GM21723 (cell line): ENCODE measurements at regions not wholly inside any gene's neighbourhood (a gene's known extent, or its start where the extent isn't known, plus 50 kb on each side); places are given as distances from the start of the nearest gene placed in this dataset.

Source experiments
- ATAC-seq: cut with Tn5 transposase; IDR thresholded peaks from one replicate; pipeline ENCODE4 v1.9.1; 2021; ENCODE audit warnings: mild to moderate bottlenecking, moderate library complexity; ENCODE audit not compliant: unreplicated experiment

DNA sequence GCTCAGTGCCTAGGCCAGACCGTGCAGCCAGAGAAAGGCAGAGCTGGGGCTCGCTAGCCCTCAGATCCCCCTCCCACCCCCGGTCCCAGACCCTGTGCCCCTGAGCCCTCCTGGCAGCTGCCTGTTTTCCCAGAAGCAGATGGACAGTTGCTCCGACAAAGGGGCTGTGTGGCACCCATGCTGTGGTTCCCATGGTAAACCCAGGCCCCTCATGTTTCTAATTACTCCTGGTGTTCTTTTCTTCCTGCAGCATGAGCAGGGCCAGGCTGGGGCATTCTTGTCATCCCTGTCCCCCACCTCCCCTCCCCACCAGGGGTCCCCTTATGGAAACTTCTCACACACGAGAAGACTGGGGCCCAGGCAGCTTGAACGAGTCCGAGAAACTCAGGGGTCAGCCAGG is 269.6 kb downstream of the HAUS1 start:
- ATAC-seq: no peak

DNA sequence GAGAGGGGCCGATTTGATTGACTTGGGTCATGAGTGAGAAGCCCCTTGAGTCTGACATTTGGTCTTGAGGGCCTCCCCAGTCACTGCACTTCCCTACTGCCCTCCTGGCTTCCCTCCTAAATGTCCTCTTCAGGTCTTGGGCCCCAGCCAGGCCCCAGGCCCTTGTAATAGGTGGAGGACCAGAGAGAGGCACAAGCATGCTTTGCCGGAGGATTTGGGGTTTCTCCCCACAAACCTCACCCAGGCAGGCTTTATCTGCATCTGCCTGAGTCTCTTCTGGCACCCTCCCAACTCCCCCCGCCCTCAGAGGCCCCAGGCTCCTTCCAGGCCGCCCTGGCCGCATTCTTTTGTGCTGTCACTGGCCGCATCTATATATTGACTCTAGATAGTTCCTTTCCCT is 270.7 kb downstream of the HAUS1 start:
- no peak for ATAC-seq

DNA sequence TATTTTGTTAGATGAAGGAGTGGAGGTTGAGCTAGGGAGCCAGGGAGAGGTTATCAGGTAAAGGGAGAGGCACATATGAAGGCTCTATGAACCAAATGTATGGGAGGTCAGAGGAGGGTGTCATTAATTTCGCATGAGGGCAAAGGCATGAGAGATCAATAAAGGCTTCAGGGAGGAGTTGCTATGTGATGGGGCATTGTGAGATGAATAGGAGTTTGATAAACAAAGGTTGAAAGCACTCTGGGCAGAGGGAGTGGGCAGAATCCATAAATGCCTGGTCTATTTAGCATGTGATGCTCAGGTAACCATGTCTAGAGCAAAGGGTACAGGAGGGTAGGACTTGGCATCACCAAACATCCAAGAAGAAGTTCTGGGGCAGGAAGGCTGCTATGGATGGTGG is 273.4 kb downstream of the HAUS1 start:
- no peak for ATAC-seq

DNA sequence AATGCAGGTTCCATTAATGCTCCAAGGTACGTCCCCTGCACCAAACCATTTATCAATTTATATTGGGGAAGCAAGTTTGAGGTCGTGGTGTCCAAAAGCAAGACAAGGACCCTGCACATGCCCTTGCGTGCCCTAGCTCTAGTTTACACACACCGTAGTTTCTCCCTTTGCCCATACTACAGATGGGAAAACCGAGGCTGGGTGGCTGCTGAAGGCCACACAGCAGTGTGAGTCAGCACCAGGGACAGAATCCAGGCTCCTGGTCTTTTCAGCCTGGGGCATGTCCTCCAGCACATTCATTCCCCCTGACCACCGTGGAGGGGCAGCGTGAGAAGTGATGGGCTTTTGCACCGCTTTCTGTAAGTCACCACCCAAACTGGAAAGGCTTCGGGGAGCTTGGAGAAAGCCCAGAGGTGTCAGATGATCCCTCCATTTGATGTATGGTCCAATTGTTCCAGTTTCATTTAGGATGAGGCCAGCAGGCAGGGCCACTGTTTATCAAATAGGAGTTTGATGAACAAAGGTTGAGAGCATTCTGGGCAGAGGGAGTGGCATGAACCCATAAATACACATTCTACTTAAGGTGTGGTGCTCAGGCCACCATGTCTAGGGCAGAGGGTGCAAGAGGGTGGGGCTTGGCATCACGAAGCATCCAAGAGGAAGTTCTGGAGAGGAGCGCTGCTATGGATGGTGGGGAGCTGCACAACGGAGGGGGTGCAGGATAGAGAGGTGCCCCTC is 274.1 kb downstream of the HAUS1 start:
- ATAC-seq: no peak

DNA sequence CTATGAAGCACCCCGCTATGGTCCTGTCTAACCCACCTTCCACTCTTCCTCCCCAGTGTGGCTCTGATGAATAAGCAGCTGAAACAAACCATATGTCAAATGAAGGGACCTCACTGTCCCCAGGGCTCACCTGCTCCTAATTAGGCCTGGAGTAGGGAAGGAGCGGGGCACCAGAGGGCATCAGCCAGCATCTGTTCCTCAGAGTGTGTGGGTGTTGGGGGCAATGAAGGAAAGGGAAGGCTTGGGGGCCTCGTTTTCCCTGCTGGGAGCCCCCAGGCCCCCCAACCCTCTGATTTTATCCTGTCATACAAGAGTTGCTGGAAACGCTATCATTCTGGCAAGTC is 274.7 kb downstream of the HAUS1 start:
- ATAC-seq: no peak

DNA sequence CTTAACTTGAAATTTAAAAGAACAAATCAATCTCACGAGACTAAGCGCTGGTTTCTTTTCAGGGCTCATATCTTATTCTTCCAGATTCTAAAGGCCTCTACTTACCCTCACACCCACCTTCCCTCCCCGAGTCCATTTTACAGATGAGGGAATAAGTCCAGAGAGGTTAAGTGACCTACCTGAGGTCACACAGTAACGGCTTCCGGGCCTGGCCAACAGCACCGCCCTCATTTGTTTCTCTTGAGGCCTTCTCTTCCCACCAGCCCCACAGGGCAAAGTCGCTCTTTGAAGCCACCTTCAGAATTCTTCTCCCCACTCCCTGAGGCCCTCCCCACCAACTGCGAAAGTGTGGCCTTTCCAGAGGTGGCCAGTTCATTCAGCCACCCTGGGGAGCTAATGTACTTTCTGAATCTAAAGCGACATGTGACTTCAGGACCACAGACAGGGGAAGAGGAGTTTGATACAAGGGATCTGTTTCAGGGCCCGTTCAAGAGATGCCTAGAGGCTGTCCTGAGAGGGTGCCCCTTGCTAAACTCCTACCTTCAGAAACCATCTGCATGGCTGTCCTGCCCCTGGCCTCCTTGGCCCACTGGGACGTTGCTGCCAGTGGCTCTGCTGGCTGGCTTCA is 275.3 kb downstream of the HAUS1 start:
- no peak for ATAC-seq

DNA sequence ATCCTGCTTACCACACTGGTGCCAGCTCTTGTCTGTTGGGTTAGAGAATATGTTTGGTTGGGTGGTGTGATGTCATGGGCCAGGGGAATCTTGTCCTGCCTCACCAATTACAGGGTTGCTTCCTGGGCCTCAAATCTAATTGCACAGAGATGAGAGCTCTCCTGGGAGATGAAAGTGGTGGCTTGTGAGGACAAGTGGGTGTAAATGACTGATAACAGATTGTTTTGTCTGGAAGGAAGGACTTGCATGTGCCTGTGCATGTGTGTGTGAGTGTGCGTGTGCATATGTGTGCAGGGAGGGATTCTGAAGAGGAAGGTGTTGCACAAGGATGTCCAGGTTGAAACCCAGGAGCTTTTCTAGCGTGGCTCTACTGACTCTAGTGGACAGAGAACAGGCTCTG is 271.9 kb downstream of the LOXHD1 start:
- ATAC-seq: no peak

DNA sequence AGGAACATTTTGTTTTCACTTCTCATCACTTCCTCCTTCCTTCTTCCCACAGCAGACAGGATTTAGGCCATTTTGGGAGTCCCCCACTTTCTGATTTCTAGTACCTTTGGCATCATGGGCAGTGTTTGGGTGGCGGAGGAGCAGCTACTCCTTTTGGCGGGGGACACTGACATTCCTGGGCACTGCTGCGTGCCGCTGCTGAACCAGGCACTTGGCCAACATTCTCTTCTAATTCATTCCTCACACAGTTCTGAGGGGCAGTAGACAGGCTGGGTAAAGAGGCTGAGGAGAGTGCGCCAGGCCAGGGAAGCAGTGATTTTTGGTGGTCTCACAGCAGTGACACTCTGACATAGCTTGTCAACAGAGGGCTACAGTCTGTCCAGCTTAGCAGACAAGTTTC is 270.2 kb downstream of the LOXHD1 start:
- no peak for ATAC-seq

DNA sequence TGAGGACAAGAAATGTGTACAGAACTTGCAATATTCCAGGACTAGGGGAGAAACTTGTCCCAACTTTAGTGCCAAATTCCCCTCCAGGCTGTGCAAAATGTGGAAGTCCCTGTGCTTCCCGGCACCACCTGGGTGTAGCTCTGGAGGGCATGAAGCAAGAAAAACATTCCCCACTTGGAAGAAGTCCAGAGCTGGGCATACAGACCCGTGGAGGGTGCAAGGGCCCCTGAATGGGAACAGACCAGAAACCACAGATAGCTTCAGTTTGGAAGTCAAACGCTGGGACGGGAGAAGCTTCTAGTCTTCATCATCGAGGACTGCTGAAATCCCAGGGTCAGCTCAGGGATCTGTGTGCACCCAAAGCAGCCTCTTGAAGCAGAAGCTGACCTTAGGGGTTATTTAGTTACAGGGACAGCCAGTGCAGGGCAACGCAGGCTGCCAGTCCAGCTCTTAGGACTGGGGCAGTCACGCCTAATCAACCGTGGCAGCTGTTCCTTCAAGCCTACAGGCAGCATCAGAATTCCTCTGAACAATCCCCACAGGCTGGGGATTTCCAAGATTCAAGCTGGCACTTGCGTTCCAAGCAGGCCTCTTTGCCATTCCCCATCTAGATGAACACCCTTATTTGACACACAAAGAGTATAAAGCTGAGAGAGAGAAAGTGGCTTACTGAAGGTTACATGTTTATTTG is 269.4 kb downstream of the LOXHD1 start:
- no peak for ATAC-seq

DNA sequence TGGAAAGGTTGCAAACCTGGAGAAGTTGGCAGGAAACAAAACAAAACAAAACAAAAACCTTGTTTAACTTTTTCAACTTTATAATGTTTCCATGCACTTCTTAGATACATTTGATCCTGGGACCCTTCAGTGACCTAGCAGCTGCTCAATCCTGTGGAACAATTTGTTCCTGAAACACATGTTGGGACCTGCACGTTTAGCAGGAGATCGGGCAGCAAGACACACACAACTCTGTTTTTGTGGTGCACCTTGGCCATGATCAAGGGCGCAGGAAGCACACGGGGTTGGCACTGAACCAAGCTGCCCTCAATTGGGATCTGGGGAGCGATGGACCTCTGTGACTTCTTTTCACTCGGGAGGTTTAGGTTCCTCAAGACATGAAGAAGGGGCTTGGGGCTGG is 268.7 kb downstream of the LOXHD1 start:
- no peak for ATAC-seq

DNA sequence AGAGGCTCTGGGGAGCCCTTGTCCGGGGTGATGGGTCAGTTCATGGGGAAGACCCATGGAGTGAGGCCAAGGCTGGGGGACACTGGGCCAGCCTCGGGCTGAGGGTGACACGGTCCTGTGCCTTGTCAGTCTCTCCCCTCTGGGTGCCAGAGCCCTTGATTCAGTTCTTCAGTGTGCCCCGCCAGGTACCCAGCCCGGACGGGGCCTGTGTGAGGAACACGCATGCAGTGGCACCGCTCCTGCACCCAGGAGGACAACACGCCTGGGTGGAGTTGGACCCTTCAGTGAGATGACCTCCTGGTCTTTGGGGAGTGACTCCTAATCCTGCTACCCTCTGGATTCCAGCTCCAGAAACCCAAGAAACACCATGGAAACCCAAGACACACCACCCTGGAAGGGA is 264.4 kb downstream of the LOXHD1 start:
- no peak for ATAC-seq

DNA sequence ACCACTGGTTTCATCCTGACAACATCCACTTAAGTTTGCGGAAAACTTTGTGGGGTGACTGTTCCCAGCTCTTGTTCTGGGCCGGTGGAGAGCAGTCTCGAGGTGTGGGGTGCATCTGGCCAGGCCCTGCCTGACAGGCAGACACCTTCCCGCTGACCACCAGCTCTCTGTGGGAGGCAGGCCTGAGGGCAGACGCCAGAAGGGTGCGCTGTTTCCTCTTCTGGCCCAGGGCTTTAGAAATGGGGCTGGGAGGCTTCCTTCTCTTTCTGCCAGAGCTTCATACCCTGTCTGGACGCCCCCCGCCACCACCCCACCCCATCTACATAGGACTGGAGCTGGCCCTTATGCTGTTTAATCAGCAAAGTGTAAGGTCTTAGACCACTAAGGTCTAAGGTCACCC is 263.8 kb downstream of the LOXHD1 start:
- ATAC-seq: no peak

DNA sequence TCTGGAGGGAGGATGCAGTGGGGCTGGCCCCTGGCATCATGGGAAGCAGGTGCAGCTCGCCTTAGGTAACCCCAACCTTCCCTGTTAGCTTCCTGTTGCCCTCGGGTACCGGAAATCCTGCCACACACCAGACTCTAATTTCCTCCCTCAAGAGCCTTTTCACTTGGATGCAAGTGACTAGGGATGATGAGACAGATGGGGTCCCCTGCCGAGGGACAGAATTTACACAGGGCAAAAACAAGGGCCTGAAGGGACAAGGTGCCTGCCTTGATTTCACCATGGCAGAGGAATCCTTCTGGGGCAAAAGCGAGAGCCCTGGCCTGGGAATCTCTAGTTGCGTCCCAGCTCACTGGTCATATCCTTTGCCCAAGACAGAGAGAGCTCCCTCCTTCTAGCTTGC is 263.1 kb downstream of the LOXHD1 start:
- ATAC-seq: no peak

DNA sequence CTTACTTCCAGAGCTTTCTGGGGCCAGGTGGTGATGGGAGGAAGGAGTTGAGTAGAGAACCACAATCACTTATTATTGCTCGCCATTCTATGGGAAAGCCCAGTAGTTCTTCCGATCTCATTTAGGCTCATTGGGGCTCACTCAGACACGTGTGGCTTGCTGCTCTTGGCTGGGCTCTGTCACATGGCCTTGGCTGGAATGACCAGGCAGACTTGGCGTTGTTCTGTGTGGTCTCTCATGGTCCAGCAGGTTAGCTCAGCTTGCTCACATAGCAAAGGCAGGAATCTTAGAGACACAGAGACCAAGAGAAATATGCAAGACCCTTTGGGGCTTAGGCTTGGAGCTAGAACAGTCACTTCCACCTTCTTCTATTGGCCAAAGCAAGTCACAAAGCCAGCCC is 261.2 kb downstream of the LOXHD1 start:
- ATAC-seq: no peak

DNA sequence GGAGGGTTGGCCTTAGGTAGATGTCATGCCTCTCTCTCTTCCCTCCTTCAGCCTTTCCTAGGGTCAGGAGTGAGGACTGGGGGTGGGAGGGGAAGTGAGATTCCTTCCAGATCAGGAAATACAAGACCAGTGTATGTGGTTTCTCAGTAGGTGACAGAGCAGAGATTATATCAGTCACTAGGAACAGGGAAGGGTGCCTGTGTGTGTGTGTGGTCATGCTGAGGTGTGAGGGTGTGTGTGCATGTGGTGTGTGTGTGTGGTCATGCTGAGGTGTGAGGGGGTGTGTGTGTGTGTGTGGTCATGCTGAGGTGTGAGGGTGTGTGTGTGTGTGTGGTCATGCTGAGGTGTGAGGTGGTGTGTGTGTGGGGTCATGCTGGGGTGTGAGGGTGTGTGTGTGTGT is 259.8 kb downstream of the LOXHD1 start:
- no peak for ATAC-seq

DNA sequence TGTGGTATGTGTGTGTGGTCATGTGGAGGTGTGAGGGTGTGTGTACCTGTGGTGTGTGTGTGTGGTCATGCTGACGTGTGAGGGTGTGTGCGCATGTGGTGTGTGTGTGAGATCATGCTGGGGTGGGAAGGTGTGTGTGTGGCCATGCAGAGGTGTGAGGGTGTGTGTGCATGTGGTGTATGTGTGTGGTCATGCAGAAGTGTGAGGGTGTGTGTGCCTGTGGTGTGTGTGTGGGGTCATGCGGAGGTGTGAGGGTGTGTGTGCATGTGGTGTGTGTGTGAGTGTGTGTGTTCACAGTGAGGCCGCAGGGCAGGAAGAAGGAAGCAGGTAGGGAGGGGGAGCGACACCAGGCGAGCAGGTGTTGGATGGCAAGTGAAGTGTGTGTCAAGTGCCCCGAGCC is 259.0 kb downstream of the LOXHD1 start:
- no peak for ATAC-seq

DNA sequence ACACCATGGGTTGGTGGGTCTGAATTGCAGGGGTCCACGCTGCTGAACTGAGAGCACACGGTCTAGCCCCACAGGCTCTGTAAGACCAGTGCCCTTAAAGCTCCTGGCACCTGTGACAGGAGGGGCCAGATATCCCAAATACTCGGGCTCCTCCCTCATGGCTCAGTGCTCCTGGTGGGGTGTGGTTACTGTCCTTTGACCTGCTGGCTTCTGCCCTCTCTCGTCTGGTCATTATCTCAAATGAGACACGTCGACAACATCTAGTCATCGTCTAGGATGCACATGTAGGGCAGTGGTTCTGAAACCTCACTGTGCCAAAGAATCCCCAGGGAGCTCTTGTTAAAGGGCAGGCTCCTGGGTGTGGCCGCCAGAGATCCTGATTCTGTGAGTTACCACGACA is 258.4 kb downstream of the LOXHD1 start:
- ATAC-seq: no peak

DNA sequence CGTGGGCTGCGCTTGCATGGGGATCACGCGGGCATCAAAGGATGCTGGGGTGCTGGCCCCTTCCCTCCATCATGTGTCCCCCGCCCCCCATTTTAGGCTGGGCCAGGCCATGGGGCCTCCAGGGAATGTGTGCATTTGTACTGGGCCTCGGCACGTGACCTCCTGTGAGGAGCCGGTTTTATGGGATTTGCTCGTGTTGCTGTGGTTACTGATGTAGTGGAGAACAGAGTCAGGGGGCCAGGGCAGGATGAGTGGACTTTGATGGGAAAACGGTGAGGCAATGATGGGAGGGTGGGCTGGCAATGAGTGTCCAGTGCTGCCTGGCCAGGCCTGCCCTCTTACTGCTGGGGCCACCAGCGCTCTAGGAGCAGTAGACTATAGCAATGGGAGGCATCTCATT is 257.7 kb downstream of the LOXHD1 start:
- ATAC-seq: no peak

DNA sequence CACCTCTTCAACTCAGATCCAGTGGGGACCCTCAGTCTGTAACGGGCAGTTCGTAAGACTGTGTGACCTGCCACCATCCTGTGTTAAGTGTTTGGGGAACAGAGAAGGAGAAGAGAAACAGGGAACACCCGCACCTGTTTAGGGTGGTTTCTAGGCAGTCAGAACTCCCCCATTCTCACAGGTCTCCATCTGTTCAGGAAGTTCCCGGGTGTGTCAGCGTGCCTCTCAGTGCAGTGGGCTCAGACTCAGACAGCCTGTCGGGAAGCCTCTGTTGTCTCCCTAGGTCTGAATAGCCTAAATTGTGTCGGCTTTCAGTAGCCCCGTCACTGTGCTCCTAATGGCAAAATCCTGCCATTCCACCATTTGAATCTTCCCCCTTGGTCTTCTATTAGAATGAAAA is 256.6 kb downstream of the LOXHD1 start:
- ATAC-seq: no peak

DNA sequence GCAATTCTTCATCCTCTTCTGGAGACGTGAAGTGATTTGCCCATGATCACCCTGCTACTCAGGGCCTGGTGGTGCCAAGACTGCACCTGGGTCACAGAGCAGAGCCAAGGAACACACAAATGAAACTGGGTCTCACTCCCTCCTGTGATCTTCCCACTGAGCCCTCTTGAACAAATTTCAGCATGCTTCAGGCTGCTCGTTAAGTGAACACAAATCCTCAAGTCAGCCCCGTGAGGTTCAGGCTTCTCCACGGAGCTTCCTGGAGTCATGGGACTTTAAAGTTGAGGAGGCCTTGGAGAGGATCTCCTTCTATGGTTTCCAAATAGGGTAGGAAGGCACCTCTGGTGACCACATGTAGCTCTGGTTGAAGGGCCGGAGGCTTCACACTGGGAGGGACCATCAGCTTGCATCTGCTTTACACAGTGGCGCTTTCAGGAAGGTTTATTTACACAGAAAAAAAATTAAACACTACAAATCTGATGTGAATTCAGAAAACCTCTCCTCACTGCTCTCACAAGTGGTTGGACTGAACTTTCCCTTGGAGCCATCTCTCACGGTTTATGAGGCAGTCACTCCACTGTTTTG is 255.4 kb downstream of the LOXHD1 start:
- ATAC-seq: no peak

DNA sequence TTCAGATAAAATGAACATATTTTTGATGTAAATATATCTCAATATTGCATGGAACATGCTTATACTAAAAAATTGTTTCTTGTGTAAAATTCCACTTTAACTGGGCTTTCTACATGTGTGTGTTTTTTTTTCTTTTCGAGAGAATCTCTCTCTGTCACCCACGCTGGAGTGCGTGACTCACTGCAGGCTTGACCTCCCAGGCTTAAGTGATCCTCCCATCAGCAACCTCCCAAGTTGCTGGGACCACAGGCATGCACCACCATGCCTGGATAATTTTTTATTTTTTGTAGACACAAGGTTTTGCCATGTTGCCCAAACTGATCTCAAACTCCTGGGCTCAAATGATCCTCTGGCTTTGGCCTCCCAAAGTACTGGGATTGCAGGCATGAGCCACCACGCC is 254.6 kb downstream of the LOXHD1 start:
- ATAC-seq: no peak

DNA sequence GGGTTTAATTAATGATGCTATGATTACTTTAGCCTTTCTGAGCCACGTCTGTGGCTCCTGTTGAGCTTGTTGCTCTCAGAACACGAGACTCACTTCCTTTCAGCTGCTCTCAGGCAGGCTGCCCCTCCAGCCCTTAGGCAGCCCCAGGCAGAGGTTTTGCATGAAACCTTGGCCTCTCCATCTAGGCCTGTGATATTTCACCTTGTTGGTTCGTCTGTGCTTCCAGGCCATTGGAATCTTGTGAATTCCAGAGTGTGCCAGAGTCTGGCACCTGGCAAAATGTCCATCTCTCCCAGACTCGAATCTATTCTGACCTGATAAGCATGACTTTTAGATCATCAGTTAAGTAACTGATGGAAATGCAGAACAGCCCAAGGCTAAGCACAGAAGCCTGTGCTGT is 254.1 kb downstream of the LOXHD1 start:
- no peak for ATAC-seq
